AG09309 (cell line): ENCODE measurements at regions not wholly inside any gene's neighbourhood (a gene's known extent, or its start where the extent isn't known, plus 50 kb on each side); places are given as distances from the start of the nearest gene placed in this dataset.

Experiments used
- DNase-seq: peaks from one replicate; pipeline ENCODE4 v3.0.0-alpha.2; 2010; ENCODE audit warnings: low read depth
- H3K4me3 ChIP-seq: 2 replicates; pipeline ENCODE4 v1.5.1; 2011; ENCODE audit warnings: mild to moderate bottlenecking, low read depth, low read length, moderate library complexity; ENCODE audit not compliant: control insufficient read depth
- CTCF ChIP-seq: IDR thresholded peaks from 2 replicates; pipeline ENCODE4 v1.5.1; 2011; ENCODE audit warnings: mild to moderate bottlenecking, low read depth, low read length, inconsistent platforms; ENCODE audit not compliant: insufficient read depth, control insufficient read depth; ENCODE audit errors: missing control alignments

GRCh38 chr3:70740872-70741271, 428.4 kb upstream of the MDFIC2 start:
- no peak overlapping the region for H3K4me3 ChIP-seq
- no peak for DNase-seq
- TF ChIP-seq CTCF = no peak

DNA sequence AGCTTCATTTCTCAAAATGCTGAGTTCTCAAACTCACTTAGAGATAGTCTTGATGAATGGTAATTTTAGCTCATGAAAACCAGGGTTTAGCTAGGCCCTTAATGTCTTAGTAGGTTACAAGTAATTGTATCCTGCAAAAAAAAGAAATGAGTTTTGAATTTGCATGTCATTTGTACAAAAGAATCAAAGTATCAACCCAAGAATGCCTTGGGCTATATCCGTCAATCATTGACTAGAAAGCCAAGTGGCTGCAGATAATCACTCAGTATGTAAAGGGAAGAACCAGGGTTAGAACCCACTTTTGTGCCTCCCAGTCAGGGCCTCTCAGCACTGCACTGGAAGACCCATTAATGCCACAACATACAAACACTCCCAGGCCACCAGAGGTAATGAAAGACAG, 427.6 kb upstream of the MDFIC2 start:
- DNase-seq = no peak
- no peak for TF ChIP-seq CTCF
- H3K4me3 ChIP-seq = no peak overlapping the region

- DNase-seq = no peak
- TF ChIP-seq CTCF = no peak
- no peak overlapping the region for H3K4me3 ChIP-seq
These were observed 425.8 kb upstream of the MDFIC2 start for GRCh38 chr3:70738291-70738681.

GRCh38 chr3:70737666-70738290, 425.3 kb upstream of the MDFIC2 start:
- no peak for DNase-seq
- TF ChIP-seq CTCF = no peak
- H3K4me3 ChIP-seq = no peak overlapping the region

- TF ChIP-seq CTCF = no peak
- peak; percentile 18 for DNase-seq
- H3K4me3 ChIP-seq = no peak overlapping the region
These were observed 423.6 kb upstream of the MDFIC2 start for GRCh38 chr3:70736009-70736408.

DNA sequence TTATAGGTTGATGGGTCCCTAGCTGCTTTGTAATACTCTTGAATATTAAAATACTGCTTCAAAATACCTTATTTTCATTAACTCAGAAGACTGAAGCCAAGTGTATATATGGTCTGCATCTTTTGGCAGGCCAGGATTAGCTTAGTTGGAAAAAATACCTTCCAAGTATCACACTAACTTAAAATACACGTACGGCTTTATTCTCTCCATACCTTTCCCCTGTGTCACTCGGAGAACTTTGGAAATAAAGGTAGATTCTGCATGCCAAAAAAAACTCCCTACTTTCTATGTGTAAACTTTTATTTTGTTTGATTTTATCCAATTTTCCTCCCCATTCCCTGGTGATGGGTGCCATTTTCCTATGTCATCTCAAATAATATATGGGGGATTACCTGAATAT, 422.3 kb upstream of the MDFIC2 start:
- H3K4me3 ChIP-seq = no peak overlapping the region
- DNase-seq = no peak
- no peak for TF ChIP-seq CTCF

DNA sequence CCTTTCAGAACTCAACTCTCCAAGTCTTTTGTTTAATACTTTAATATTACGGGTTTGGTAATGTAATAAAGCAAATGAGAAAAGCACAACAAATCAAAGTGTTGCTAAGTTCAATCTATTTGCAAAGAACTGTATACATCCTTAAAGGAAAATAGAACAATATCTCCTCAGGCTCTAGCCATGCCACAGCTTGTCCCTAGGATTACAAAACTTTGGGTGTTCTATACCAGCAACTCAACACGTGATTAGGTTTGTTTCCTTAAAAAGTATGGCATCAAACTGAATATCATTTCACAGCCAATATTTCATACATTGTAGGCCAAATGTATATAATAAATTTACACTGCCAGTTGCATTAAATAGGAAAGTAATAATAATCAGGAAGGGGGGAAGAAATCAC, 418.6 kb upstream of the MDFIC2 start:
- no peak for DNase-seq
- TF ChIP-seq CTCF = no peak
- no peak overlapping the region for H3K4me3 ChIP-seq
